GM23248 (cell line): ENCODE measurements at regions not wholly inside any gene's neighbourhood (a gene's known extent, or its start where the extent isn't known, plus 50 kb on each side); places are given as distances from the start of the nearest gene placed in this dataset.

Source experiments
- DNase-seq: peaks from one replicate; pipeline ENCODE4 v3.0.0-alpha.2; 2015
- H2AFZ ChIP-seq: fragments of 200-600 bp; sonication (generic); 2 replicates; pipeline ENCODE4 v1.6.1; 2016; ENCODE audit warnings: antibody characterized with exemption
- H3F3A ChIP-seq: fragments of 200-600 bp; sonication (generic); 2 replicates; pipeline ENCODE4 v1.6.1; 2016; ENCODE audit warnings: mild to moderate bottlenecking, antibody characterized with exemption, mixed run types; ENCODE audit not compliant: insufficient read depth
- H3K27ac ChIP-seq: fragments of 200-600 bp; sonication (generic); 2 replicates; pipeline ENCODE4 v1.5.1; 2016; ENCODE audit warnings: mild to moderate bottlenecking
- H3K27me3 ChIP-seq: fragments of 200-600 bp; sonication (generic); replicated peaks from 2 replicates; pipeline ENCODE4 v1.6.1; 2016; ENCODE audit warnings: mild to moderate bottlenecking; ENCODE audit not compliant: insufficient read depth
- H3K36me3 ChIP-seq: fragments of 200-600 bp; sonication (generic); 2 replicates; pipeline ENCODE4 v1.6.1; 2016; ENCODE audit warnings: low read depth, mild to moderate bottlenecking
- H3K4me1 ChIP-seq: fragments of 200-600 bp; sonication (generic); 2 replicates; pipeline ENCODE4 v1.6.1; 2016; ENCODE audit warnings: mild to moderate bottlenecking; ENCODE audit not compliant: insufficient read depth
- H3K4me2 ChIP-seq: fragments of 200-600 bp; sonication (generic); one replicate; pipeline ENCODE4 v1.6.1; 2016; ENCODE audit warnings: mild to moderate bottlenecking; ENCODE audit not compliant: unreplicated experiment
- H3K4me3 ChIP-seq: fragments of 200-600 bp; sonication (generic); 2 replicates; pipeline ENCODE4 v1.5.1; 2016; ENCODE audit warnings: mild to moderate bottlenecking
- H3K79me2 ChIP-seq: fragments of 200-600 bp; sonication (generic); 2 replicates; pipeline ENCODE4 v1.6.1; 2016; ENCODE audit warnings: mild to moderate bottlenecking; ENCODE audit not compliant: insufficient read depth
- H3K9ac ChIP-seq: fragments of 200-600 bp; sonication (generic); 2 replicates; pipeline ENCODE4 v1.6.1; 2016; ENCODE audit warnings: mild to moderate bottlenecking
- H3K9me2 ChIP-seq: fragments of 200-600 bp; sonication (generic); 2 replicates; pipeline ENCODE4 v1.6.1; 2016; ENCODE audit warnings: mixed run types, mild to moderate bottlenecking, moderate library complexity; ENCODE audit not compliant: insufficient read depth
- H3K9me3 ChIP-seq: fragments of 200-600 bp; sonication (generic); one replicate; pipeline ENCODE4 v1.6.1; 2017; ENCODE audit warnings: low read depth
- H4K20me1 ChIP-seq: fragments of 200-600 bp; sonication (generic); 2 replicates; pipeline ENCODE4 v1.6.0; 2016; ENCODE audit not compliant: insufficient read depth
- EZH2 ChIP-seq: fragments of 200-600 bp; sonication (generic); IDR thresholded peaks from 2 replicates; pipeline ENCODE4 v1.6.1; 2018; ENCODE audit warnings: antibody characterized with exemption, mild to moderate bottlenecking; ENCODE audit not compliant: insufficient read depth, poor library complexity, severe bottlenecking
- EZH2phosphoT487 ChIP-seq: fragments of 200-600 bp; sonication (generic); IDR thresholded peaks from 2 replicates; pipeline ENCODE4 v1.6.1; 2018; ENCODE audit warnings: antibody characterized with exemption, moderate library complexity, mild to moderate bottlenecking, low read depth; ENCODE audit not compliant: insufficient read depth
- WGBS, 2 experiments: methylation state at CpG; one replicate each; pipeline ENCODE4 v1.1.6; 2015 to 2017; ENCODE audit warnings: low lambda C conversion rate in 2 of 2, low coverage in 1 of 2; ENCODE audit errors: missing lambda C conversion rate in 2 of 2; 5-methylcytosine and 5-hydroxymethylcytosine counted together
- in situ Hi-C: fragments of 300-500 bp; cut with MboI; formaldehyde crosslinking; loops from 2 replicates; pipeline ENCODE4 v1.15.0; 2020

- no peaks in the 10 kb centered on the region for H3K9me3 ChIP-seq
- DNase-seq, result peak; percentile 33
- in situ Hi-C loops, result no loop called here
- TF ChIP-seq EZH2, result no peak
- no peak for TF ChIP-seq EZH2phosphoT487
- no peak overlapping the region for H3K9ac ChIP-seq
- H3K36me3 ChIP-seq, result no peaks in the 10 kb centered on the region
- no peak overlapping the region; the same call in 1 of the 2 replicates for H2AFZ ChIP-seq
- H3K9me2 ChIP-seq, result no peaks in the 10 kb centered on the region
- no peak overlapping the region for H3K4me3 ChIP-seq
- H3K4me2 ChIP-seq, result no peak overlapping the region
- peaks cover 14% of the 10 kb centered on the region for H3K4me1 ChIP-seq
- H4K20me1 ChIP-seq, result no peaks in the 10 kb centered on the region
- no peaks in the 10 kb centered on the region for H3K27me3 ChIP-seq
- H3F3A ChIP-seq, result no peaks in the 10 kb centered on the region; the same call in 1 of the 2 replicates
- no peak overlapping the region for H3K27ac ChIP-seq
- 40 to 47% methylated on average over 2 of the region's 2 CpGs for WGBS, 2 experiments
- H3K79me2 ChIP-seq, result no peaks in the 10 kb centered on the region
Measured at GRCh38 chr14:29039171-29039570, 272.6 kb downstream of the FOXG1 start.

- Histone ChIP-seq H4K20me1 (no peaks in the 10 kb centered on the region), H3K27me3 (no peaks in the 10 kb centered on the region), H3K4me1 (peaks cover 10% of the 10 kb centered on the region), H3K4me3 (no peak overlapping the region), H3K9ac (no peak overlapping the region), H3K4me2 (no peak overlapping the region), H3K9me2 (no peaks in the 10 kb centered on the region), H3K27ac (no peak overlapping the region), H3K79me2 (no peaks in the 10 kb centered on the region), H3K36me3 (no peaks in the 10 kb centered on the region), H3K9me3 (no peaks in the 10 kb centered on the region), H3F3A (no peaks in the 10 kb centered on the region; the same call in 1 of the 2 replicates), H2AFZ (no peak overlapping the region)
- in situ Hi-C loops, result no loop called here
- TF ChIP-seq EZH2 (no peak), EZH2phosphoT487 (no peak)
- DNase-seq, result no peak
- 25 to 28% methylated on average over 2 of the region's 2 CpGs for WGBS, 2 experiments
Measured at GRCh38 chr14:29042551-29042950, 276.0 kb downstream of the FOXG1 start.

GRCh38 chr14:29043737-29044136, 277.1 kb downstream of the FOXG1 start:
- H3K36me3 ChIP-seq, result no peaks in the 10 kb centered on the region
- no peaks in the 10 kb centered on the region; the same call in 1 of the 2 replicates for H3F3A ChIP-seq
- no peak overlapping the region for H2AFZ ChIP-seq
- in situ Hi-C loops, result no loop called here
- H3K9me2 ChIP-seq, result no peaks in the 10 kb centered on the region
- H3K4me1 ChIP-seq, result peaks cover 9% of the 10 kb centered on the region
- H3K27ac ChIP-seq, result no peak overlapping the region
- WGBS, 2 experiments, result 87 to 90% methylated on average over 2 of the region's 2 CpGs
- H4K20me1 ChIP-seq, result no peaks in the 10 kb centered on the region
- TF ChIP-seq EZH2phosphoT487, result no peak
- no peak for TF ChIP-seq EZH2
- no peak for DNase-seq
- H3K4me3 ChIP-seq, result no peak overlapping the region
- H3K9me3 ChIP-seq, result no peaks in the 10 kb centered on the region
- H3K9ac ChIP-seq, result no peak overlapping the region
- no peak overlapping the region for H3K4me2 ChIP-seq
- no peaks in the 10 kb centered on the region for H3K27me3 ChIP-seq
- no peaks in the 10 kb centered on the region for H3K79me2 ChIP-seq

- TF ChIP-seq EZH2phosphoT487 (no peak), EZH2 (no peak)
- H3F3A ChIP-seq, result no peaks in the 10 kb centered on the region
- no peak overlapping the region for H3K27ac ChIP-seq
- H3K4me1 ChIP-seq, result no peaks in the 10 kb centered on the region
- H3K36me3 ChIP-seq, result no peaks in the 10 kb centered on the region
- no peak overlapping the region for H3K4me2 ChIP-seq
- in situ Hi-C loops, result no loop called here
- DNase-seq, result no peak
- no peaks in the 10 kb centered on the region for H3K9me3 ChIP-seq
- no peaks in the 10 kb centered on the region for H3K27me3 ChIP-seq
- H3K9ac ChIP-seq, result no peak overlapping the region
- no peaks in the 10 kb centered on the region for H3K79me2 ChIP-seq
- WGBS, 2 experiments, result 69% methylated on average over 2 of the region's 2 CpGs
- no peaks in the 10 kb centered on the region for H3K9me2 ChIP-seq
- no peak overlapping the region for H3K4me3 ChIP-seq
- H2AFZ ChIP-seq, result no peak overlapping the region
- H4K20me1 ChIP-seq, result no peaks in the 10 kb centered on the region
Measured at GRCh38 chr14:29045237-29045636, 278.6 kb downstream of the FOXG1 start.

GRCh38 chr14:29054119-29054518, 287.5 kb downstream of the FOXG1 start:
- H3K4me1 ChIP-seq, result no peaks in the 10 kb centered on the region
- TF ChIP-seq EZH2phosphoT487 (no peak), EZH2 (no peak)
- H3F3A ChIP-seq, result no peaks in the 10 kb centered on the region
- WGBS, 2 experiments, result 18 to 34% methylated on average over 2 of the region's 2 CpGs
- in situ Hi-C loops, result no loop called here
- no peak overlapping the region for H3K9ac ChIP-seq
- no peaks in the 10 kb centered on the region for H4K20me1 ChIP-seq
- H3K27me3 ChIP-seq, result no peaks in the 10 kb centered on the region
- H3K9me3 ChIP-seq, result no peaks in the 10 kb centered on the region
- DNase-seq, result no peak
- H3K4me3 ChIP-seq, result no peak overlapping the region
- H3K4me2 ChIP-seq, result no peak overlapping the region
- no peaks in the 10 kb centered on the region for H3K9me2 ChIP-seq
- H3K36me3 ChIP-seq, result no peaks in the 10 kb centered on the region
- H2AFZ ChIP-seq, result no peak overlapping the region
- H3K27ac ChIP-seq, result no peak overlapping the region
- H3K79me2 ChIP-seq, result no peaks in the 10 kb centered on the region
